H1 (cell line): ENCODE measurements at regions not wholly inside any gene's neighbourhood (a gene's known extent, or its start where the extent isn't known, plus 50 kb on each side); places are given as distances from the start of the nearest gene placed in this dataset.

Experiments
- CTCF ChIA-PET: fragments of 300-600 bp; sonication (Branson Sonifier 250); formaldehyde crosslinking; loops from one replicate; lab custom pipeline; 2021; ENCODE audit not compliant: partially characterized antibody; lab: Charles Lee
- POLR2A ChIA-PET: fragments of 300-600 bp; sonication (Branson Sonifier 250); formaldehyde crosslinking; loops from one replicate; lab custom pipeline; 2021; ENCODE audit warnings: inconsistent platforms; ENCODE audit not compliant: partially characterized antibody; lab: Charles Lee
- DNase-seq, 2 experiments: peaks; one replicate each; pipeline versions ENCODE4 v3.0.0 to v3.0.0-alpha.2; 2010 to 2022; ENCODE audit warnings: low spot score in 2 of 2, low read depth in 1 of 2, mixed read lengths in 1 of 2
- FAIRE-seq: peaks from 2 replicates; lab custom pipeline; 2011; peaks lifted over from hg19 to GRCh38; lab: Jason Lieb, UNC
- H2AFZ ChIP-seq: 2 replicates; pipeline ENCODE4 v1.8.1; 2012; ENCODE audit warnings: low read length, inconsistent platforms
- H2AK5ac ChIP-seq: 2 replicates; pipeline ENCODE4 v1.6.1; 2013; ENCODE audit warnings: low read depth, low read length
- H2BK120ac ChIP-seq: replicated peaks from 2 replicates; pipeline ENCODE3; 2013; ENCODE audit warnings: low read depth, low read length, inconsistent platforms
- H2BK12ac ChIP-seq: 2 replicates; pipeline ENCODE4 v1.6.1; 2013; ENCODE audit warnings: low read depth, low read length
- H2BK15ac ChIP-seq: 2 replicates; pipeline ENCODE4 v1.6.1; 2013; ENCODE audit warnings: low read length
- H2BK20ac ChIP-seq: 2 replicates; pipeline ENCODE4 v1.6.1; 2013; ENCODE audit warnings: low read length
- H2BK5ac ChIP-seq: 2 replicates; pipeline ENCODE4 v1.6.1; 2013; ENCODE audit warnings: low read depth, low read length
- H3K14ac ChIP-seq: 2 replicates; pipeline ENCODE4 v1.6.1; 2013; ENCODE audit warnings: inconsistent platforms; ENCODE audit not compliant: insufficient read length
- H3K18ac ChIP-seq: 2 replicates; pipeline ENCODE4 v1.6.1; 2013; ENCODE audit warnings: low read length; ENCODE audit errors: extremely low read depth
- H3K23ac ChIP-seq: 2 replicates; pipeline ENCODE4 v1.6.1; 2013; ENCODE audit warnings: inconsistent platforms; ENCODE audit not compliant: insufficient read length
- H3K23me2 ChIP-seq: 2 replicates; pipeline ENCODE4 v1.6.1; 2013; ENCODE audit warnings: low read depth, low read length
- H3K27ac ChIP-seq: 2 replicates; pipeline ENCODE4 v1.6.1; 2011; ENCODE audit warnings: low read depth, low read length, inconsistent platforms
- H3K27me3 ChIP-seq, 4 experiments: replicated peaks in 1 of 4; 1 replicate in 1 of 4; 2 replicates in 3 of 4; pipeline versions ENCODE4 v1.6.1 to v1.8.1; 2011 to 2013; ENCODE audit warnings: low read length in 3 of 4, mild to moderate bottlenecking in 3 of 4, inconsistent platforms in 2 of 4, mixed read lengths in 2 of 4, moderate library complexity in 1 of 4; ENCODE audit not compliant: control insufficient read depth in 3 of 4, insufficient read depth in 3 of 4; ENCODE audit errors: extremely low read depth in 1 of 4
- H3K36me3 ChIP-seq, 4 experiments: 2 replicates each; pipeline versions ENCODE4 v1.6.1 to v1.8.1; 2011 to 2013; ENCODE audit warnings: mild to moderate bottlenecking in 4 of 4, low read length in 3 of 4, moderate library complexity in 2 of 4, control low read depth in 1 of 4, inconsistent platforms in 1 of 4; ENCODE audit not compliant: insufficient read depth in 4 of 4, control insufficient read depth in 2 of 4
- H3K4ac ChIP-seq: replicated peaks from 2 replicates; pipeline ENCODE3; 2013; ENCODE audit warnings: low read length, low read depth, mixed read lengths, inconsistent platforms; ENCODE audit not compliant: insufficient read length
- H3K4me1 ChIP-seq, 4 experiments: replicated peaks in 1 of 4; 1 replicate in 1 of 4; 2 replicates in 3 of 4; pipeline versions ENCODE4 v1.6.1 to v1.8.1; 2011 to 2013; ENCODE audit warnings: low read length in 3 of 4, inconsistent platforms in 2 of 4, mixed read lengths in 1 of 4; ENCODE audit not compliant: insufficient read depth in 4 of 4, control insufficient read depth in 3 of 4
- H3K4me2 ChIP-seq, 2 experiments: 2 replicates each; pipeline versions ENCODE4 v1.6.1 to v1.8.1; 2011 to 2013; ENCODE audit warnings: low read depth in 2 of 2, low read length in 2 of 2, control low read depth in 1 of 2, inconsistent platforms in 1 of 2, mild to moderate bottlenecking in 1 of 2; ENCODE audit not compliant: insufficient read depth in 1 of 2
- H3K4me3 ChIP-seq, 4 experiments: fragments of 200-600, 300-600 bp in 1 of 4; sonication (generic), shearing (Covaris generic), sonication (Bioruptor Twin) in 1 of 4; 2 replicates each; pipeline versions ENCODE4 v1.5.1 to v1.8.1; 2011 to 2016; ENCODE audit warnings: low read length in 4 of 4, low read depth in 3 of 4, control low read depth in 2 of 4, inconsistent platforms in 2 of 4, mild to moderate bottlenecking in 2 of 4, mixed read lengths in 1 of 4, moderate library complexity in 1 of 4; ENCODE audit not compliant: insufficient read depth in 2 of 4; ENCODE audit errors: extremely low read depth in 1 of 4
- H3K56ac ChIP-seq: replicated peaks from 2 replicates; pipeline ENCODE3; 2013; ENCODE audit warnings: low read depth, mild to moderate bottlenecking, mixed read lengths, low read length, inconsistent platforms; ENCODE audit not compliant: insufficient read length
- H3K79me1 ChIP-seq: 2 replicates; pipeline ENCODE4 v1.6.1; 2013; ENCODE audit warnings: low read depth, low read length, control low read depth
- H3K79me2 ChIP-seq, 2 experiments: 2 replicates each; pipeline versions ENCODE4 v1.6.1 to v1.8.1; 2012 to 2013; ENCODE audit warnings: low read length in 2 of 2, mild to moderate bottlenecking in 2 of 2, inconsistent platforms in 1 of 2; ENCODE audit not compliant: insufficient read depth in 2 of 2, control insufficient read depth in 1 of 2
- H3K9ac ChIP-seq, 4 experiments: replicated peaks in 1 of 4; 1 replicate in 1 of 4; 2 replicates in 3 of 4; pipeline versions ENCODE4 v1.6.1 to v1.8.1; 2011 to 2013; ENCODE audit warnings: low read depth in 3 of 4, low read length in 3 of 4, control low read depth in 2 of 4, mild to moderate bottlenecking in 2 of 4, moderate library complexity in 2 of 4, inconsistent platforms in 1 of 4; ENCODE audit errors: extremely low read depth in 1 of 4
- H3K9me3 ChIP-seq, 2 experiments: 2 replicates each; pipeline versions ENCODE4 v1.6.1 to v1.8.1; 2012 to 2013; ENCODE audit warnings: mild to moderate bottlenecking in 2 of 2, moderate library complexity in 2 of 2, control low read depth in 1 of 2, inconsistent platforms in 1 of 2, low read depth in 1 of 2, low read length in 1 of 2, mixed read lengths in 1 of 2; ENCODE audit not compliant: insufficient read depth in 2 of 2
- H4K20me1 ChIP-seq, 2 experiments: replicated peaks in 1 of 2; 2 replicates each; pipeline versions ENCODE3 to v1.8.1; 2011 to 2013; ENCODE audit warnings: inconsistent platforms in 2 of 2, low read length in 2 of 2, mild to moderate bottlenecking in 1 of 2; ENCODE audit not compliant: insufficient read depth in 2 of 2, control insufficient read depth in 1 of 2
- H4K5ac ChIP-seq: 2 replicates; pipeline ENCODE4 v1.6.1; 2013; ENCODE audit warnings: low read length, low read depth, mixed read lengths, inconsistent platforms; ENCODE audit not compliant: insufficient read length
- H4K8ac ChIP-seq: 2 replicates; pipeline ENCODE4 v1.8.0; 2013; ENCODE audit warnings: mild to moderate bottlenecking, moderate library complexity, low read length, inconsistent platforms; ENCODE audit not compliant: insufficient read depth; ENCODE audit errors: extremely low read depth
- H4K91ac ChIP-seq: replicated peaks from 2 replicates; pipeline ENCODE3; 2013; ENCODE audit warnings: low read length, mixed read lengths, inconsistent platforms; ENCODE audit not compliant: insufficient read length
- POLR2AphosphoS5 ChIP-seq: IDR thresholded peaks from 2 replicates; pipeline ENCODE4 v1.6.1; 2011; ENCODE audit warnings: low read depth, low read length
- TAF1 ChIP-seq: IDR thresholded peaks from 2 replicates; pipeline ENCODE4 v1.6.1; 2011; ENCODE audit warnings: mild to moderate bottlenecking, low read depth, low read length
- WGBS, 2 experiments: shearing (Covaris generic) in 1 of 2; methylation state at CpG; one replicate each; pipeline versions ENCODE4 v1.1.6 to v1.1.7; 2013 to 2015; ENCODE audit warnings: low lambda C conversion rate in 2 of 2, mixed read lengths in 2 of 2, inconsistent platforms in 1 of 2, low coverage in 1 of 2, missing lambda C conversion rate in 1 of 2; ENCODE audit not compliant: insufficient replicate concordance in 2 of 2, insufficient coverage in 1 of 2, insufficient read length in 1 of 2; ENCODE audit errors: extremely low coverage in 1 of 2, missing lambda C conversion rate in 1 of 2; 5-methylcytosine and 5-hydroxymethylcytosine counted together

DNA sequence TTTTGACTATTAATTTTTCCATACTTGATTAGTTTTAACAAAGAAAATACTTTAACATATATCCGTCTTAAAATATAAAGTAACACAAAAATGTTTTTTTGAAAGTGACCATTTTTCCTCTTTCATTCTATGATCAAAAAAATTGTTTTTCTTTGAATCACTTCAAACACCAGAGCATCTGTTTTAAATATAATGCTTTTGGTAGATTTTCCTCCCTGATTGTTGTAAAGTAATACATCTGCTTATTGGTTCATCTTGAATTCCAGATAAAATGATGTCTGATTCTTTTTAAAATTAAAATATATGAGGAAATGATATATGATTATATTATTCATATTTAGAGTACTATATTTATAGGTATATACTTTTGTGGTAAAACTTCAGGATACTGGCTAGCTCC lies 76.2 kb upstream of the LPAR1 start:
- no peaks in the 10 kb centered on the region for H3K79me1 ChIP-seq
- H2BK20ac ChIP-seq: no peak overlapping the region
- no peak overlapping the region for H3K56ac ChIP-seq
- no peak overlapping the region for H2BK5ac ChIP-seq
- no peak overlapping the region for H2BK120ac ChIP-seq
- H3K4me1 ChIP-seq: peaks cover 0 to 4% (median 0%) of the 10 kb centered on the region in 4 experiments; a peak in 1 of 7 replicates
- H3K23ac ChIP-seq: no peak overlapping the region
- H3K4me2 ChIP-seq: no peak overlapping the region
- WGBS, 2 experiments: 94% methylated on average over 1 of the region's 1 CpG; no CpG with 5 or more reads in 1 of the 2 experiments
- no peak overlapping the region for H3K27ac ChIP-seq
- FAIRE-seq (no peak), DNase-seq (no peak)
- no peak overlapping the region for H3K4ac ChIP-seq
- H2BK15ac ChIP-seq: no peak overlapping the region
- H3K4me3 ChIP-seq: no peak overlapping the region
- TF ChIP-seq TAF1 (no peak), POLR2AphosphoS5 (no peak)
- no peaks in the 10 kb centered on the region for H4K20me1 ChIP-seq
- H2BK12ac ChIP-seq: no peak overlapping the region
- no peak overlapping the region for H2AK5ac ChIP-seq
- H2AFZ ChIP-seq: no peak overlapping the region
- H3K9ac ChIP-seq: no peak overlapping the region
- no peak overlapping the region for H3K18ac ChIP-seq
- H4K8ac ChIP-seq: no peak overlapping the region
- no peaks in the 10 kb centered on the region for H3K23me2 ChIP-seq
- no peak overlapping the region for H3K14ac ChIP-seq
- CTCF ChIA-PET: interaction anchor here (0.7 kb wide), 1 partner anchor 449 kb away, joined by 4 read pairs; no protein-coding TSS in a partner anchor
- no peak overlapping the region for H4K5ac ChIP-seq
- no peaks in the 10 kb centered on the region for H3K36me3 ChIP-seq
- POLR2A ChIA-PET: no interaction called here
- no peak overlapping the region for H4K91ac ChIP-seq
- H3K79me2 ChIP-seq: no peaks in the 10 kb centered on the region
- H3K27me3 ChIP-seq: no peaks in the 10 kb centered on the region
- H3K9me3 ChIP-seq: peaks cover 0 to under 1% of the 10 kb centered on the region in 2 experiments; a peak in 1 of 4 replicates
